A549 (cell line): ENCODE measurements at regions not wholly inside any gene's neighbourhood (a gene's known extent, or its start where the extent isn't known, plus 50 kb on each side); places are given as distances from the start of the nearest gene placed in this dataset.

Experiments used
- ATAC-seq, 2 experiments: fragments of 200-7000 bp in 1 of 2; fragments of >200 bp in 1 of 2; cut with Nextera tagmentation in 1 of 2; cut with Tn5 transposase in 1 of 2; 3 replicates each; pipeline versions ENCODE4 v1.8.0 to v1.9.1; 2018 to 2020; ENCODE audit warnings: mild to moderate bottlenecking in 1 of 2, moderate library complexity in 1 of 2
- CTCF ChIA-PET: fragments of 300-600 bp; sonication (Branson Sonifier 250); formaldehyde crosslinking; extraction: SDS; loops from one replicate; lab custom pipeline; 2021; ENCODE audit warnings: antibody characterized with exemption, inconsistent platforms; lab: Yijun Ruan, JAX
- POLR2A ChIA-PET: fragments of 350-600 bp; formaldehyde crosslinking; extraction: SDS; loops from one replicate; lab custom pipeline; 2021; ENCODE audit warnings: antibody characterized with exemption, inconsistent platforms; lab: Yijun Ruan, JAX
- DNase-seq, 2 experiments: peaks; one replicate each; pipeline versions ENCODE4 v3.0.0 to v3.0.0-alpha.2; 2011 to 2016; ENCODE audit warnings: low read depth in 1 of 2, low spot score in 1 of 2
- FAIRE-seq: peaks from 2 replicates; lab custom pipeline; 2011; peaks lifted over from hg19 to GRCh38; lab: Jason Lieb, UNC
- H3K27ac ChIP-seq, 2 experiments: fragments of >200 bp; sonication (Bioruptor Twin); formaldehyde crosslinking; 3 replicates each; pipeline ENCODE4 v1.5.1; 2016 to 2017
- H3K4me1 ChIP-seq: fragments of >200 bp; sonication (Bioruptor Twin); formaldehyde crosslinking; 3 replicates; pipeline ENCODE4 v1.6.1; 2016
- H3K4me2 ChIP-seq: fragments of >200 bp; sonication (Bioruptor Twin); formaldehyde crosslinking; 3 replicates; pipeline ENCODE4 v1.6.1; 2016
- H3K4me3 ChIP-seq: fragments of >200 bp; sonication (Bioruptor Twin); formaldehyde crosslinking; 3 replicates; pipeline ENCODE4 v1.5.1; 2016
- H3K9me3 ChIP-seq: fragments of >200 bp; sonication (Bioruptor Twin); formaldehyde crosslinking; 3 replicates; pipeline ENCODE4 v1.6.1; 2016
- CBX8 ChIP-seq: fragments of 200-600 bp; sonication (generic); IDR thresholded peaks from 2 replicates; pipeline ENCODE4 v1.6.1; 2016
- CTCF ChIP-seq: fragments of >200 bp; sonication (Bioruptor Twin); formaldehyde crosslinking; IDR thresholded peaks from 3 replicates; pipeline ENCODE4 v1.5.1; 2016
- EHF ChIP-seq: fragments of 250-450 bp; sonication (Bioruptor Pico); IDR thresholded peaks from 2 replicates; pipeline ENCODE4 v1.5.0; 2020; ENCODE audit warnings: mild to moderate bottlenecking
- ELK1 ChIP-seq: fragments of 150-350 bp; IDR thresholded peaks from 2 replicates; pipeline ENCODE4 v1.6.1; 2014; ENCODE audit warnings: low read depth, mild to moderate bottlenecking, low read length
- GATA3 ChIP-seq: IDR thresholded peaks from 2 replicates; pipeline ENCODE4 v1.6.1; 2012; ENCODE audit warnings: borderline replicate concordance
- HDAC2 ChIP-seq: fragments of 200-600 bp; sonication (generic); IDR thresholded peaks from 2 replicates; pipeline ENCODE4 v1.6.1; 2016
- HEYL ChIP-seq: fragments of 250-450 bp; sonication (Bioruptor Pico); IDR thresholded peaks from 2 replicates; pipeline ENCODE4 v1.8.0; 2021; ENCODE audit warnings: mild to moderate bottlenecking, moderate library complexity
- PHF8 ChIP-seq: fragments of 200-600 bp; sonication (generic); IDR thresholded peaks from 2 replicates; pipeline ENCODE4 v1.6.1; 2016; ENCODE audit warnings: low read depth, mild to moderate bottlenecking, antibody characterized with exemption, moderate library complexity, borderline replicate concordance
- RAD21 ChIP-seq, 2 experiments: fragments of >200 bp in 1 of 2; sonication (Bioruptor Twin) in 1 of 2; formaldehyde crosslinking in 1 of 2; IDR thresholded peaks in 1 of 2; conservative IDR thresholded peaks in 1 of 2; 2 replicates in 1 of 2; 3 replicates in 1 of 2; pipeline ENCODE4 v1.6.1; 2012 to 2018; ENCODE audit warnings: inconsistent platforms in 1 of 2
- REST ChIP-seq: fragments of 200-600 bp; sonication (generic); IDR thresholded peaks from 2 replicates; pipeline ENCODE4 v1.6.1; 2016; ENCODE audit warnings: antibody characterized with exemption, mild to moderate bottlenecking, moderate library complexity
- TFCP2L1 ChIP-seq: fragments of 250-450 bp; sonication (Bioruptor Pico); IDR thresholded peaks from 2 replicates; pipeline ENCODE4 v1.5.0; 2021; ENCODE audit warnings: mild to moderate bottlenecking
- ZFP36 ChIP-seq: fragments of 450-650 bp; IDR thresholded peaks from 2 replicates; pipeline ENCODE4 v1.6.1; 2014; ENCODE audit warnings: borderline replicate concordance; ENCODE audit not compliant: partially characterized antibody
- ZSCAN20 ChIP-seq: fragments of 250-450 bp; sonication (Bioruptor Pico); IDR thresholded peaks from 2 replicates; pipeline ENCODE4 v1.8.0; 2022; ENCODE audit warnings: mild to moderate bottlenecking, moderate library complexity
- WGBS: methylation state at CpG from one replicate; pipeline ENCODE4 v1.1.6; 2017; ENCODE audit errors: missing lambda C conversion rate; 5-methylcytosine and 5-hydroxymethylcytosine counted together
- TF ChIP-seq, protein P1 (sequence below): IDR thresholded peaks from 2 replicates; pipeline ENCODE4 v1.6.1; 2012
- TF ChIP-seq, protein P2 (sequence below): fragments of 250-450 bp; sonication (Bioruptor Pico); IDR thresholded peaks from 2 replicates; pipeline ENCODE4 v1.5.0; 2020; ENCODE audit warnings: low read depth, mild to moderate bottlenecking, moderate library complexity
- TF ChIP-seq, protein P3 (sequence below): fragments of >200 bp; sonication (Bioruptor Twin); formaldehyde crosslinking; IDR thresholded peaks from 2 replicates; pipeline ENCODE4 v1.6.1; 2016

GRCh38 chr13:112159575-112160547, 92.9 kb downstream of the SOX1 start (continued):
- TF ChIP-seq, protein P1, sequence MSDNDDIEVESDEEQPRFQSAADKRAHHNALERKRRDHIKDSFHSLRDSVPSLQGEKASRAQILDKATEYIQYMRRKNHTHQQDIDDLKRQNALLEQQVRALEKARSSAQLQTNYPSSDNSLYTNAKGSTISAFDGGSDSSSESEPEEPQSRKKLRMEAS, result no peak
- TF ChIP-seq CTCF (no peak), EHF (CRISPR knock-in tag) (no peak)

DNA sequence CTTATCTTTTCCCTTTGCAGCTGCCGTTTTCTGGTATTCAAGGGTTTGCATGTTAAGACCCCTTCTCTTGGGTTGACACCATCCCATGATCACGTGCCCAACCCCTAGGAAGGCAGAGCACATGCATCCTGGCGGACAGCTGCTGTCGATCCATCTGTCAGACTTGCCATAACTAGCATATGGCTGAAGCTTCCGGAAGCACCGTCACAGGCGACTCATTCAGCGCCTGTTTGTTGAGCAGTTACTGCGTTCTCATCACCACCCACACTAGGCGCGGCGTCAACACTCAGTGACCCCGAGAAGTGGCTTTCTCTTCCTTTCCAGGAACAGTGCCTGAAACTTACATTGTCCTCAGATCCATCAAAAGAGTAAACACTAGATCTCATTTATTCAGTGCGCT, 93.6 kb downstream of the SOX1 start:
- H3K4me3 ChIP-seq, result no peak overlapping the region
- no peak overlapping the region for H3K27ac ChIP-seq
- FAIRE-seq (no peak), ATAC-seq (no peak), DNase-seq (no peak)
- no peaks in the 10 kb centered on the region for H3K4me1 ChIP-seq
- CTCF ChIA-PET, result no interaction called here
- no peaks in the 10 kb centered on the region for H3K9me3 ChIP-seq
- 57% methylated on average over 14 of the region's 14 CpGs for WGBS
- H3K4me2 ChIP-seq, result no peak overlapping the region
- POLR2A ChIA-PET, result no interaction called here
- TF ChIP-seq RAD21 (conservative IDR thresholded peaks at IDR 0.05 in 1 of 2, IDR thresholded peaks at IDR 0.05 in 1 of 2), result no peak
- no peak for TF ChIP-seq ZSCAN20 (CRISPR knock-in tag)
- TF ChIP-seq CBX8, result no peak
- no peak for TF ChIP-seq REST
- TF ChIP-seq PHF8, result no peak
- TF ChIP-seq CTCF, result no peak
- TF ChIP-seq, protein P2, sequence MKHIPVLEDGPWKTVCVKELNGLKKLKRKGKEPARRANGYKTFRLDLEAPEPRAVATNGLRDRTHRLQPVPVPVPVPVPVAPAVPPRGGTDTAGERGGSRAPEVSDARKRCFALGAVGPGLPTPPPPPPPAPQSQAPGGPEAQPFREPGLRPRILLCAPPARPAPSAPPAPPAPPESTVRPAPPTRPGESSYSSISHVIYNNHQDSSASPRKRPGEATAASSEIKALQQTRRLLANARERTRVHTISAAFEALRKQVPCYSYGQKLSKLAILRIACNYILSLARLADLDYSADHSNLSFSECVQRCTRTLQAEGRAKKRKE, result no peak
- no peak for TF ChIP-seq EHF (CRISPR knock-in tag)
- TF ChIP-seq, protein P3, sequence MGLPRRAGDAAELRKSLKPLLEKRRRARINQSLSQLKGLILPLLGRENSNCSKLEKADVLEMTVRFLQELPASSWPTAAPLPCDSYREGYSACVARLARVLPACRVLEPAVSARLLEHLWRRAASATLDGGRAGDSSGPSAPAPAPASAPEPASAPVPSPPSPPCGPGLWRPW, result no peak
- TF ChIP-seq ZFP36, result no peak
- TF ChIP-seq GATA3, result no peak
- TF ChIP-seq HDAC2, result no peak
- TF ChIP-seq TFCP2L1, result no peak
- TF ChIP-seq HEYL, result no peak
- TF ChIP-seq ELK1, result no peak
